LNCAP (cell line): ENCODE measurements at regions not wholly inside any gene's neighbourhood (a gene's known extent, or its start where the extent isn't known, plus 50 kb on each side); places are given as distances from the start of the nearest gene placed in this dataset.

Experiments used
- CTCF ChIP-seq: fragments of 450-650 bp; IDR thresholded peaks from 2 replicates; pipeline ENCODE4 v1.5.1; 2017; ENCODE audit warnings: mild to moderate bottlenecking

GRCh38 chr4:1574601-1575417 lies 109.3 kb downstream of the FAM53A start:
- no peak for TF ChIP-seq CTCF

GRCh38 chr4:1573830-1574459 lies 110.2 kb downstream of the FAM53A start:
- no peak for TF ChIP-seq CTCF

GRCh38 chr4:1572964-1573720 lies 111.0 kb downstream of the FAM53A start:
- TF ChIP-seq CTCF, result no peak

GRCh38 chr4:1572521-1572920 lies 111.6 kb downstream of the FAM53A start:
- no peak for TF ChIP-seq CTCF

- TF ChIP-seq CTCF, result no peak
Measured at GRCh38 chr4:1572010-1572385, 112.1 kb downstream of the FAM53A start.

- no peak for TF ChIP-seq CTCF
Measured at GRCh38 chr4:1571165-1572009, 112.7 kb downstream of the FAM53A start.
